Type B pancreatic cell (in vitro differentiated cells): ENCODE measurements at regions not wholly inside any gene's neighbourhood (a gene's known extent, or its start where the extent isn't known, plus 50 kb on each side); places are given as distances from the start of the nearest gene placed in this dataset.

Experiments
- DNase-seq: peaks from one replicate; pipeline ENCODE4 v3.0.0; 2021; ENCODE audit warnings: mixed read lengths; ENCODE audit not compliant: unreplicated experiment; ENCODE audit errors: extremely low spot score
- H3K27ac Mint-ChIP-seq: 2 replicates; pipeline ENCODE4 v1.8.0; 2021; ENCODE audit warnings: mild to moderate bottlenecking, mixed read lengths
- H3K27me3 Mint-ChIP-seq: 2 replicates; pipeline ENCODE4 v1.8.0; 2021; ENCODE audit warnings: mixed read lengths
- H3K36me3 Mint-ChIP-seq: 2 replicates; pipeline ENCODE4 v1.8.0; 2021; ENCODE audit warnings: mixed read lengths
- H3K4me1 Mint-ChIP-seq: one replicate; pipeline ENCODE4 v1.8.0; 2021; ENCODE audit warnings: mixed read lengths; ENCODE audit not compliant: unreplicated experiment
- H3K4me3 Mint-ChIP-seq: 2 replicates; pipeline ENCODE4 v1.8.0; 2021; ENCODE audit warnings: mild to moderate bottlenecking, mixed read lengths
- H3K9me3 Mint-ChIP-seq: 2 replicates; pipeline ENCODE4 v1.8.0; 2021; ENCODE audit warnings: mixed read lengths
- CTCF ChIP-seq: fragments of 200-600 bp; sonication (generic); conservative IDR thresholded peaks from 2 replicates; pipeline ENCODE4 v1.5.0; 2021; ENCODE audit warnings: antibody characterized with exemption, mild to moderate bottlenecking

DNA sequence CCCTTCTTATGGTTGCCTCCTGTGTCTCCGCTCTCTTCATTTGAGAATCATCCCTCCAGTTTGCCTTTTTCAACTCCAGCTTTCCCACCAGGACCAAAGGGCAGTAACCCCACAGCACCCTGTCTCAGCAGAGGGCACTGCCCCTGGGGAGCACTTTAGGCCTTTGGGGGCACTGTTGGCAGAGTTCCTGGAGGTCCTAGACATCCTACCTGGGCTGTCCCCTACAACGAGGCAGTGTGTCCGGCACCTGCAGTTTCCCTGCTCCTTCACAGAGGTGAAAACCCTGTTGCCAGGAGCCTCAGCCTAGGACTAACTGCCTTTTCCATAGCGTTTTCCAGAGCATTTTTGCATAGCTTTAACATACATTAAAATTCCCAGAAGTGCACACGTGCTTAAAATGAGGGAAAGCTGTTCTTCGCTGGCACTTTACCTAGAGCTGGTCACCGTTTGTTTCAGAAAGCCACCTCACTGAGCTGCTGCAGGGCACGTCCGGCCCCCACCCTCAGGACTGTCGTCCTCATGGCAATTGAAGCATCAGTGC is 234.9 kb downstream of the TEX29 start:
- Mint-ChIP-seq H3K36me3 (no peaks in the 10 kb centered on the region), H3K27me3 (peaks cover 43% of the 10 kb centered on the region), H3K27ac (no peak overlapping the region), H3K4me1 (no peaks in the 10 kb centered on the region), H3K9me3 (no peaks in the 10 kb centered on the region), H3K4me3 (no peak overlapping the region)
- no peak for TF ChIP-seq CTCF
- no peak for DNase-seq

DNA sequence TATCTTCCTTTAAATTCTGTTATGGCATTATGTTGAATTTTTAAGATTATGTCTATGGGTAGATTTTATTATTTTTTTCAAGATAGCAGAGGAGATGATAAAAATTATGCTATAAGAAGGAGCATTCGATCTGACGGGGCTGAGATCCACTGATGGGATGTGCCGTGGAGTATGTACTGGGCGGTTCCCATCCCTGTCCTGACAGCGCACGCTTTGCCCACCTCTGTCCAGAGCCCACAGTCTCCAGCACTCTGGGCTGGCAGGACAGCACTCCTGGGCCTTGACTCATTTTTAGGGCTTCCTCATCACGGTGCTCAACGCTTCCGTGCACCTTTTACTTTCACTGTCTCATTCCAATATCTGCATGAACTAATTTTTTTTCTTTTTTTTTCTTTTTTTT is 235.5 kb downstream of the TEX29 start:
- H3K4me1 Mint-ChIP-seq = no peaks in the 10 kb centered on the region
- H3K36me3 Mint-ChIP-seq = no peaks in the 10 kb centered on the region
- H3K4me3 Mint-ChIP-seq = no peak overlapping the region
- H3K27ac Mint-ChIP-seq = no peak overlapping the region
- no peaks in the 10 kb centered on the region for H3K9me3 Mint-ChIP-seq
- no peak for TF ChIP-seq CTCF
- peaks cover 39% of the 10 kb centered on the region for H3K27me3 Mint-ChIP-seq
- no peak for DNase-seq

DNA sequence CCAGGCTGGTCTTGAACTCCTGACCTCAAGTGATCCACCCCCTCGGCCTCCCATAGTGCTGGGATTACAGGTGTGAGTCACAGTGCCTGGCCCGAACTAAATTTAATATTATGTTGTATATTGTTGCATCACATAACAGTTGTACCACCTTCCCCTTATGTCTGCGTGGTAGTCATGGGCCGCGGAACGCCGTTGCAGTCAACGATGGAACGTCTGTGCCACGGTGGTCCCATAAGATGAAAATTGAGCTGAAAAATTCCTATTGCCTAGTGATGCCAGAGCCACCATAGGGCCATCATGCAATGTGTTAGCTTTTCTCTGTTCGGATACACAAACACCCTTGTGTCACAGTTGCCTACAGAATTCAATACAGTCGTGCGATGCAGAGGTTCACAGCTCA is 236.1 kb downstream of the TEX29 start:
- Mint-ChIP-seq H3K27me3 (peaks cover 42% of the 10 kb centered on the region), H3K9me3 (no peaks in the 10 kb centered on the region), H3K27ac (no peak overlapping the region), H3K4me1 (no peaks in the 10 kb centered on the region), H3K36me3 (no peaks in the 10 kb centered on the region), H3K4me3 (no peak overlapping the region)
- no peak for TF ChIP-seq CTCF
- DNase-seq = no peak

- Mint-ChIP-seq H3K27me3 (peaks cover 43% of the 10 kb centered on the region), H3K4me1 (no peaks in the 10 kb centered on the region), H3K36me3 (no peaks in the 10 kb centered on the region), H3K27ac (no peak overlapping the region), H3K9me3 (no peaks in the 10 kb centered on the region), H3K4me3 (no peak overlapping the region)
- DNase-seq = no peak
- TF ChIP-seq CTCF = no peak
Measured at GRCh38 chr13:111557921-111558699, 237.7 kb downstream of the TEX29 start.

- Mint-ChIP-seq H3K4me1 (no peaks in the 10 kb centered on the region), H3K27me3 (peaks cover 40% of the 10 kb centered on the region), H3K4me3 (no peak overlapping the region), H3K9me3 (no peaks in the 10 kb centered on the region), H3K36me3 (no peaks in the 10 kb centered on the region), H3K27ac (no peak overlapping the region)
- no peak for DNase-seq
- TF ChIP-seq CTCF = no peak
Measured at GRCh38 chr13:111558700-111559088, 238.3 kb downstream of the TEX29 start.
